ENCODE measurements at regions not wholly inside any gene's neighbourhood (a gene's known extent, or its start where the extent isn't known, plus 50 kb on each side); places are given as distances from the start of the nearest gene placed in this dataset.
"Not testable (repeated sequence)": the region's sequence is repeated elsewhere in the genome, so short reads cannot be mapped to it uniquely, and the experiment has no call there.

- DNase-seq (ENCODE audit: extremely low read depth, low read depth): no peak
- TF ChIP-seq, protein P1, sequence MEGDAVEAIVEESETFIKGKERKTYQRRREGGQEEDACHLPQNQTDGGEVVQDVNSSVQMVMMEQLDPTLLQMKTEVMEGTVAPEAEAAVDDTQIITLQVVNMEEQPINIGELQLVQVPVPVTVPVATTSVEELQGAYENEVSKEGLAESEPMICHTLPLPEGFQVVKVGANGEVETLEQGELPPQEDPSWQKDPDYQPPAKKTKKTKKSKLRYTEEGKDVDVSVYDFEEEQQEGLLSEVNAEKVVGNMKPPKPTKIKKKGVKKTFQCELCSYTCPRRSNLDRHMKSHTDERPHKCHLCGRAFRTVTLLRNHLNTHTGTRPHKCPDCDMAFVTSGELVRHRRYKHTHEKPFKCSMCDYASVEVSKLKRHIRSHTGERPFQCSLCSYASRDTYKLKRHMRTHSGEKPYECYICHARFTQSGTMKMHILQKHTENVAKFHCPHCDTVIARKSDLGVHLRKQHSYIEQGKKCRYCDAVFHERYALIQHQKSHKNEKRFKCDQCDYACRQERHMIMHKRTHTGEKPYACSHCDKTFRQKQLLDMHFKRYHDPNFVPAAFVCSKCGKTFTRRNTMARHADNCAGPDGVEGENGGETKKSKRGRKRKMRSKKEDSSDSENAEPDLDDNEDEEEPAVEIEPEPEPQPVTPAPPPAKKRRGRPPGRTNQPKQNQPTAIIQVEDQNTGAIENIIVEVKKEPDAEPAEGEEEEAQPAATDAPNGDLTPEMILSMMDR (IDR thresholded peaks at IDR 0.05; ENCODE audit: low read depth, low read length): no peak
Measured at GRCh38 chr6:119934816-119935215, 585.3 kb upstream of the MAN1A1 start.

DNA sequence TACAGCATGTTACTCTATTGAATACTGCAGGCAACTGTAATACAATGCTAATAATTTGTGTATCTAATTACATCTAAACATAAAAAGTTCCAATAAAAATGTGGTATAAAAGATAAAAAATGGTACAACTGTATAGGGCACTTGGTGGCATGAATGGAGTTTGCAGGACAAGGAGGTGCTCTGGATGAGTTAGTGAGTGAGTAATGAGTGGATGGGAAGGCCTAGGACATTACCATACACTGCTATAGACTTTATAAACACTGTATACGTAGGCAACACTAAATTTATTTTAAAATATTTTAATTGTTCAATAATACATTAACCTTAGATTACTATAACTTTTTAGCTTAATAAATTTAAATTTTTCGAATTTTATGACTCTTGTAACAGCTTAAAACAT, 579.6 kb upstream of the MAN1A1 start:
- DNase-seq (ENCODE audit: extremely low read depth, low read depth): no peak
- TF ChIP-seq, protein P1 (IDR thresholded peaks at IDR 0.05; ENCODE audit: low read depth, low read length): no peak

DNA sequence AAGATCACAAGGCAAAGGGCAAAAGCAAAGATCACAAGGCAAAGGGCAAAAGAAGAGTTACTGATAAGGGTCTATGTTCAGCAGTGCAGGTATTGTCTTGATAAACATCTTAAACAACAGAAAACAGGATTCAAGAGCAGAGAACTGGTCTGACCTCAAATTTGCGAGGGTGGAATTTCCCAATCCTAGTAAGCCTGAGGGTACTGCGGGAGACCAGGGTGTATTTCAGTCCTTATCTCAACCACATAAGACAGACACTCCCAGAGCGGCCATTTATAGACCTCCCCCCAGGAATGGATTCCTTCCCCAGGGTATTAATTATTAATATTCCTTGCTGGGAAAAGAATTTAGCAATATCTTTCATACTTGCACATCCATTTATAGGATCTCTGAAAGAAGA, 575.3 kb upstream of the MAN1A1 start:
- not testable (repeated sequence) for DNase-seq (ENCODE audit: extremely low read depth, low read depth)

- TF ChIP-seq, protein P1 (IDR thresholded peaks at IDR 0.05; ENCODE audit: low read depth, low read length): no peak
- no peak for DNase-seq (ENCODE audit: extremely low read depth, low read depth)
Measured at GRCh38 chr6:119922814-119923213, 573.3 kb upstream of the MAN1A1 start.

DNA sequence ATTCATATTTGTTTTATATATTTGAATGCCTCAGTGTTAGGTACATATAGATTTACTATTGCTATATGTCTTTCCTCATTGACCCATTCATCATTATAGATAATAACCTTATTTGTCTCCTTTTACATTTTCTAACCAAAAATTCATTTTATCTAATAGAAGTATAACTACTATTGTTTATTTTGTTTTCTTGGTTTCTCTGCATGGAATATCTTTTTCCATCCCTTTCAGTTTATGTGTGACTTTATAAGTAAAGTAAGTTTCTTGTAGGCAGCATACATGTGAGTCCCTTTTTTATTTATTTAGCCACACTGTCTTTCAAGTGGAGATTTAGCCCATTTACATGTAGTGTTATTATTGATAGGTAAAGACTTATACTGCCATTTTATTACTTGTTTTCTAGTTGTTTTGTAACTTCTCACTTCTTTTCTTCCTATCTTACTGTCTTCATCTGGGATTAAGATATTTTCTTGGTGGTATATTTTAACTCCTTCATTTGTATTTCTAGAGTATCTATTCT, 572.0 kb upstream of the MAN1A1 start:
- TF ChIP-seq, protein P1 (IDR thresholded peaks at IDR 0.05; ENCODE audit: low read depth, low read length): no peak
- DNase-seq (ENCODE audit: extremely low read depth, low read depth): no peak

GRCh38 chr6:119917186-119917585, 567.6 kb upstream of the MAN1A1 start:
- DNase-seq (ENCODE audit: extremely low read depth, low read depth): no peak
- TF ChIP-seq, protein P1 (IDR thresholded peaks at IDR 0.05; ENCODE audit: low read depth, low read length): no peak

DNA sequence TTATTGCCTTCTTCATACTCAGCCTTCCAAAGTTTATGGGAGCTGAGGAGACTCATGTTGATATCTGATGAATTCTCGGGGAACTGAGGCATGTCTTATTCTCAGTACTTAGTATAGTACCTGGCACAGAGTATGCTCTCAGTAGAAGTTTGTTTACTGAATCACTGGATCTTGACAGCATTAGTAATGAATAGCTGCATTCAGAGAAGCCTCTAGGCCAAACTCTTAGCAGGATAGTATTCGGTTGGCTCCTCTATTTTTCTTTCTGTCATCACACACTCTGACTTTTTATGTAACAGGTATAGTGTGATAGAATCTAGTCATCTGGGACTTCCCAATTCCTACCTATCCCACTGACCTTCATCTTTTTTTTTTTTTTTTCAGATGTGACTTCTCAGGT, 566.4 kb upstream of the MAN1A1 start:
- TF ChIP-seq, protein P1 (IDR thresholded peaks at IDR 0.05; ENCODE audit: low read depth, low read length): no peak
- no peak for DNase-seq (ENCODE audit: extremely low read depth, low read depth)

DNA sequence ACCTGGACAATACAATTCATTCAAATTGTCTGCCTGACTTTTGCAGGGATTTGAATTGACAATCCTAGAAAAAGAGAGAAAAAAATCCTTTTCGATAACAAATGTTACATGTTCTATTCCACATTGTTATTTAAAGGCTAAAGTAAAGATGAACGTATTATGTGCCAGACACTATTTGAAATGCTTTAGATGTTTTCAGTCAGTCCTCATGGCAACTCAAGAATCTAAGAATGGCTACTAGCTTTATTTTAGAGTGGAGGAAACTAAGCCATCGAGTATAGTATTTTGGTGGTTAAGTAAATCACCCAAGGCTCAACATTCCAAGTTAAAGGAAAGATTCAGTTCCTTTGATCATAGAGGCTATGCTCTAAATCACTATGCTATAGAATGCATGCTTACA, 558.6 kb upstream of the MAN1A1 start:
- no peak for DNase-seq (ENCODE audit: extremely low read depth, low read depth)
- TF ChIP-seq, protein P1 (IDR thresholded peaks at IDR 0.05; ENCODE audit: low read depth, low read length): no peak

Measured in AG09319 (cell line).